OCI-LY7 (cell line): ENCODE measurements at regions not wholly inside any gene's neighbourhood (a gene's known extent, or its start where the extent isn't known, plus 50 kb on each side); places are given as distances from the start of the nearest gene placed in this dataset.

Source experiments
- BruUV-seq: library from RNA; stranded (reverse); fragments of 400-500 nt; replicated peaks from 2 replicates; lab custom pipeline; 2021; lab: Mats Ljungman, UMichigan
- CTCF ChIA-PET: fragments of 300-600 bp; sonication (Branson Sonifier 250); formaldehyde crosslinking; loops from one replicate; lab custom pipeline; 2022; ENCODE audit warnings: antibody characterized with exemption; ENCODE audit not compliant: unreplicated experiment; lab: Charles Lee
- POLR2A ChIA-PET: fragments of 300-600 bp; sonication (Branson Sonifier 250); formaldehyde crosslinking; loops from one replicate; lab custom pipeline; 2022; ENCODE audit warnings: antibody characterized with exemption; lab: Charles Lee
- DNase-seq: peaks from one replicate; pipeline ENCODE4 v3.0.0-alpha.2; 2015; ENCODE audit warnings: low spot score
- H2AFZ ChIP-seq: fragments of 200-600 bp; sonication (generic), shearing (Covaris generic); 2 replicates; pipeline ENCODE4 v1.6.1; 2014; ENCODE audit warnings: mild to moderate bottlenecking, antibody characterized with exemption, low read length, moderate library complexity
- H3K27ac ChIP-seq: fragments of 200-600 bp; sonication (generic); 2 replicates; pipeline ENCODE4 v1.5.1; 2014; ENCODE audit warnings: mixed run types, low read depth, mild to moderate bottlenecking, moderate library complexity, low read length, inconsistent platforms; ENCODE audit not compliant: poor library complexity, severe bottlenecking
- H3K36me3 ChIP-seq: fragments of 200-600 bp; sonication (generic); 2 replicates; pipeline ENCODE4 v1.6.1; 2014; ENCODE audit warnings: mild to moderate bottlenecking, antibody characterized with exemption, low read length, moderate library complexity, mixed read lengths; ENCODE audit not compliant: insufficient read depth
- H3K4me1 ChIP-seq: fragments of 200-600 bp; sonication (generic); 2 replicates; pipeline ENCODE4 v1.5.1; 2014; ENCODE audit warnings: mild to moderate bottlenecking, low read length; ENCODE audit not compliant: insufficient read depth, poor library complexity, severe bottlenecking
- H3K4me2 ChIP-seq: fragments of 200-600 bp; sonication (generic); 2 replicates; pipeline ENCODE4 v1.6.1; 2014; ENCODE audit warnings: mild to moderate bottlenecking, low read length
- H3K4me3 ChIP-seq: fragments of 200-600 bp; sonication (generic); 2 replicates; pipeline ENCODE4 v1.5.1; 2014; ENCODE audit warnings: mild to moderate bottlenecking, low read depth, low read length; ENCODE audit not compliant: poor library complexity, severe bottlenecking
- H3K79me2 ChIP-seq: fragments of 200-600 bp; sonication (generic); 2 replicates; pipeline ENCODE4 v1.6.1; 2016; ENCODE audit warnings: low read depth, mild to moderate bottlenecking, low read length, moderate library complexity, mixed read lengths; ENCODE audit not compliant: insufficient read depth
- H3K9me2 ChIP-seq: fragments of 200-600 bp; sonication (generic); 2 replicates; pipeline ENCODE4 v1.6.1; 2016; ENCODE audit warnings: mild to moderate bottlenecking, low read length, mixed read lengths; ENCODE audit not compliant: insufficient read depth
- H3K9me3 ChIP-seq: fragments of 200-600 bp; sonication (generic); 2 replicates; pipeline ENCODE4 v1.6.1; 2014; ENCODE audit warnings: mild to moderate bottlenecking, mixed run types, low read length, mixed read lengths
- H4K20me1 ChIP-seq: fragments of 200-600 bp; sonication (generic); 2 replicates; pipeline ENCODE4 v1.6.1; 2014; ENCODE audit warnings: mild to moderate bottlenecking, antibody characterized with exemption, low read length, moderate library complexity, mixed read lengths; ENCODE audit not compliant: insufficient read depth
- EZH2phosphoT487 ChIP-seq: fragments of 200-600 bp; sonication (generic); IDR thresholded peaks from 2 replicates; pipeline ENCODE4 v1.6.1; 2018; ENCODE audit warnings: low read depth, borderline replicate concordance, mild to moderate bottlenecking, mixed run types, antibody characterized with exemption, low read length, moderate library complexity, mixed read lengths
- intact Hi-C: fragments of 100-400 bp; cut with micrococcal nuclease; formaldehyde crosslinking; loops from one replicate; pipeline ENCODE4 v1.10.0; 2022; ENCODE audit not compliant: unreplicated experiment
- TF ChIP-seq, protein P1 (sequence below): fragments of 200-600 bp; sonication (generic); conservative IDR thresholded peaks from 2 replicates; pipeline ENCODE4 v1.5.1; 2014; ENCODE audit warnings: mild to moderate bottlenecking, antibody characterized with exemption, low read length, moderate library complexity, mixed read lengths

- Histone ChIP-seq H2AFZ (no peak overlapping the region), H4K20me1 (no peaks in the 10 kb centered on the region), H3K36me3 (no peaks in the 10 kb centered on the region), H3K9me3 (0 out of 2 replicates have a peak, but pooled peaks cover 5% of the 10 kb centered on the region), H3K27ac (no peak overlapping the region), H3K79me2 (no peaks in the 10 kb centered on the region), H3K4me1 (no peaks in the 10 kb centered on the region), H3K9me2 (no peaks in the 10 kb centered on the region), H3K4me2 (no peak overlapping the region), H3K4me3 (no peak overlapping the region)
- POLR2A ChIA-PET = no interaction called here
- TF ChIP-seq EZH2phosphoT487 = no peak
- TF ChIP-seq, protein P1, sequence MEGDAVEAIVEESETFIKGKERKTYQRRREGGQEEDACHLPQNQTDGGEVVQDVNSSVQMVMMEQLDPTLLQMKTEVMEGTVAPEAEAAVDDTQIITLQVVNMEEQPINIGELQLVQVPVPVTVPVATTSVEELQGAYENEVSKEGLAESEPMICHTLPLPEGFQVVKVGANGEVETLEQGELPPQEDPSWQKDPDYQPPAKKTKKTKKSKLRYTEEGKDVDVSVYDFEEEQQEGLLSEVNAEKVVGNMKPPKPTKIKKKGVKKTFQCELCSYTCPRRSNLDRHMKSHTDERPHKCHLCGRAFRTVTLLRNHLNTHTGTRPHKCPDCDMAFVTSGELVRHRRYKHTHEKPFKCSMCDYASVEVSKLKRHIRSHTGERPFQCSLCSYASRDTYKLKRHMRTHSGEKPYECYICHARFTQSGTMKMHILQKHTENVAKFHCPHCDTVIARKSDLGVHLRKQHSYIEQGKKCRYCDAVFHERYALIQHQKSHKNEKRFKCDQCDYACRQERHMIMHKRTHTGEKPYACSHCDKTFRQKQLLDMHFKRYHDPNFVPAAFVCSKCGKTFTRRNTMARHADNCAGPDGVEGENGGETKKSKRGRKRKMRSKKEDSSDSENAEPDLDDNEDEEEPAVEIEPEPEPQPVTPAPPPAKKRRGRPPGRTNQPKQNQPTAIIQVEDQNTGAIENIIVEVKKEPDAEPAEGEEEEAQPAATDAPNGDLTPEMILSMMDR = no peak
- intact Hi-C loops = no loop called here
- CTCF ChIA-PET = no interaction called here
- no peak for DNase-seq
- BruUV-seq = no TSS peak
Measured at GRCh38 chr12:46506961-46507360, 134.4 kb upstream of the SLC38A2 start.

DNA sequence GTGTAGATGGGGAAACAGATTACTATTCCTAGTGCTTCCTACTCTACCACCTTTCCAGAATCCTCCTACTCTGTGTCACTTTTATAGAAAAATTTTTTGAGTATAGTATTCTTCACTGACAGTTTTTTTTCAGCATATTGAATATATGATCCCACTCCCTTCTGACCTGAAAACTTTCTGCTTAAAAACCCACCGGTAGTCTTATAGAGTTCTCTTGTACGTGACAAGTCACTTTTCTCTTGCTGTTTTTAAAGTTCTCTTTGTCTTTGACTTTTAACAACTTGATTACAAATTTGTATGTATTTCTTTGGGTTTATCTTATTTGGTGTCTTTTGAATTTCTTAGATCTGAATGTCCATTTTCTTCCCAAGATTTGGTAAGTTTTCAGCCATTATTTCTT, 133.6 kb upstream of the SLC38A2 start:
- Histone ChIP-seq H2AFZ (no peak overlapping the region), H3K4me2 (no peak overlapping the region), H3K4me3 (no peak overlapping the region), H3K9me3 (0 out of 2 replicates have a peak, but pooled peaks cover 5% of the 10 kb centered on the region), H3K79me2 (no peaks in the 10 kb centered on the region), H3K4me1 (no peaks in the 10 kb centered on the region), H4K20me1 (no peaks in the 10 kb centered on the region), H3K9me2 (no peaks in the 10 kb centered on the region), H3K27ac (no peak overlapping the region), H3K36me3 (no peaks in the 10 kb centered on the region)
- intact Hi-C loops = no loop called here
- no peak for DNase-seq
- POLR2A ChIA-PET = no interaction called here
- TF ChIP-seq, protein P1 = no peak
- TF ChIP-seq EZH2phosphoT487 = no peak
- BruUV-seq = no TSS peak
- CTCF ChIA-PET = no interaction called here

DNA sequence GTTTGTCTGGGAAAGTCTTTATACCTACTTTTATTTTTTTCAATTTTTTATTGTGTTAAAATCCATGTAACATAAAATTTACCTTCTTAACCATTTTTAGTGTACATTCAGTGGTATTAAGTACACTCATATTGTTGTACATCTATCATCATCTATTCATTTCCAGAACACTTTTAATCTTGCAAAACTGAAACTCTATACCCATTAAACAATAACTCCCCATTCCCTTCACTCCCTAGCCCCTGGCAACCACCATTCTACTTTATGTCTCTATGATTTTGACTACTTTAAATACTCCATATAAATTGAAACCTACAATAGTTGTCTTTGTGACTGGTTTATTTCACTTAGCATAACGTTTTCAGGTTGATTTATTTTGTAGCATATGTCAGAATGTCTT, 131.9 kb upstream of the SLC38A2 start:
- H3K9me3 ChIP-seq = peaks cover 15% of the 10 kb centered on the region; the same call in 1 of the 2 replicates
- no peaks in the 10 kb centered on the region for H3K9me2 ChIP-seq
- no peak overlapping the region for H3K27ac ChIP-seq
- no peak overlapping the region for H3K4me3 ChIP-seq
- no peaks in the 10 kb centered on the region for H3K4me1 ChIP-seq
- no peak for DNase-seq
- BruUV-seq = no TSS peak
- TF ChIP-seq, protein P1 = no peak
- TF ChIP-seq EZH2phosphoT487 = no peak
- H3K36me3 ChIP-seq = no peaks in the 10 kb centered on the region
- H3K79me2 ChIP-seq = no peaks in the 10 kb centered on the region
- no peak overlapping the region for H3K4me2 ChIP-seq
- no peak overlapping the region for H2AFZ ChIP-seq
- no peaks in the 10 kb centered on the region for H4K20me1 ChIP-seq
- intact Hi-C loops = no loop called here
- ChIA-PET POLR2A (no interaction called here), CTCF (no interaction called here)
